BLaER1 (cell line): ENCODE measurements at regions not wholly inside any gene's neighbourhood (a gene's known extent, or its start where the extent isn't known, plus 50 kb on each side); places are given as distances from the start of the nearest gene placed in this dataset.

Source experiments
- H3K27ac ChIP-seq: shearing (Covaris generic); formaldehyde crosslinking; 2 replicates; pipeline ENCODE4 v1.8.1; 2022
- H3K27me3 ChIP-seq: shearing (Covaris generic); formaldehyde crosslinking; 2 replicates; pipeline ENCODE4 v1.8.1; 2022
- H3K36me3 ChIP-seq: shearing (Covaris generic); formaldehyde crosslinking; 2 replicates; pipeline ENCODE4 v1.8.1; 2022
- H3K4me1 ChIP-seq: shearing (Covaris generic); formaldehyde crosslinking; 2 replicates; pipeline ENCODE4 v1.8.1; 2022
- H3K4me2 ChIP-seq: shearing (Covaris generic); formaldehyde crosslinking; 2 replicates; pipeline ENCODE4 v1.8.1; 2022
- H3K4me3 ChIP-seq: shearing (Covaris generic); formaldehyde crosslinking; 2 replicates; pipeline ENCODE4 v1.8.1; 2022
- H3K9ac ChIP-seq: shearing (Covaris generic); formaldehyde crosslinking; 2 replicates; pipeline ENCODE4 v1.8.1; 2022
- H3K9me3 ChIP-seq: shearing (Covaris generic); formaldehyde crosslinking; 2 replicates; pipeline ENCODE4 v1.8.1; 2022
- H4K20me1 ChIP-seq: shearing (Covaris generic); formaldehyde crosslinking; 2 replicates; pipeline ENCODE4 v1.8.1; 2022
- Cebpa-rat ChIP-seq: shearing (Covaris generic); IDR thresholded peaks from 2 replicates; pipeline ENCODE4 v1.8.1; 2022

- Histone ChIP-seq H3K4me2 (no peak overlapping the region), H3K4me1 (no peaks in the 10 kb centered on the region), H3K9me3 (no peaks in the 10 kb centered on the region), H3K9ac (no peak overlapping the region), H4K20me1 (no peaks in the 10 kb centered on the region), H3K27me3 (no peaks in the 10 kb centered on the region), H3K4me3 (no peak overlapping the region), H3K27ac (no peak overlapping the region), H3K36me3 (no peaks in the 10 kb centered on the region)
- no peak for TF ChIP-seq Cebpa-rat
Measured at GRCh38 chr1:5381491-5381890, 610.7 kb downstream of the NPHP4 start.

- TF ChIP-seq Cebpa-rat, result no peak
- no peaks in the 10 kb centered on the region for H3K4me1 ChIP-seq
- no peak overlapping the region for H3K27ac ChIP-seq
- H3K4me3 ChIP-seq, result no peak overlapping the region
- no peaks in the 10 kb centered on the region for H3K27me3 ChIP-seq
- H3K9ac ChIP-seq, result no peak overlapping the region
- no peak overlapping the region for H3K4me2 ChIP-seq
- H3K9me3 ChIP-seq, result peaks cover 1% of the 10 kb centered on the region
- no peaks in the 10 kb centered on the region for H4K20me1 ChIP-seq
- no peaks in the 10 kb centered on the region for H3K36me3 ChIP-seq
Measured at GRCh38 chr1:5379176-5379759, 613.0 kb downstream of the NPHP4 start.

GRCh38 chr1:5376538-5377247 is 615.5 kb downstream of the NPHP4 start:
- H3K36me3 ChIP-seq, result no peaks in the 10 kb centered on the region
- H3K4me3 ChIP-seq, result no peak overlapping the region
- H3K4me1 ChIP-seq, result no peaks in the 10 kb centered on the region
- no peak overlapping the region for H3K27ac ChIP-seq
- H4K20me1 ChIP-seq, result no peaks in the 10 kb centered on the region
- no peaks in the 10 kb centered on the region for H3K27me3 ChIP-seq
- H3K9me3 ChIP-seq, result peaks cover 17% of the 10 kb centered on the region
- TF ChIP-seq Cebpa-rat, result no peak
- no peak overlapping the region for H3K9ac ChIP-seq
- no peak overlapping the region for H3K4me2 ChIP-seq

- Histone ChIP-seq H3K4me2 (no peak overlapping the region), H4K20me1 (no peaks in the 10 kb centered on the region), H3K4me3 (no peak overlapping the region), H3K9ac (no peak overlapping the region), H3K4me1 (no peaks in the 10 kb centered on the region), H3K27ac (no peak overlapping the region), H3K27me3 (no peaks in the 10 kb centered on the region), H3K36me3 (no peaks in the 10 kb centered on the region), H3K9me3 (peaks cover 17% of the 10 kb centered on the region)
- TF ChIP-seq Cebpa-rat, result no peak
Measured at GRCh38 chr1:5375481-5375880, 616.7 kb downstream of the NPHP4 start.

GRCh38 chr1:5374192-5374591 is 618.0 kb downstream of the NPHP4 start:
- peaks cover 17% of the 10 kb centered on the region for H3K9me3 ChIP-seq
- H3K9ac ChIP-seq, result no peak overlapping the region
- no peaks in the 10 kb centered on the region for H4K20me1 ChIP-seq
- no peak overlapping the region for H3K4me2 ChIP-seq
- no peaks in the 10 kb centered on the region for H3K36me3 ChIP-seq
- H3K4me1 ChIP-seq, result no peaks in the 10 kb centered on the region
- H3K4me3 ChIP-seq, result no peak overlapping the region
- no peaks in the 10 kb centered on the region for H3K27me3 ChIP-seq
- no peak overlapping the region for H3K27ac ChIP-seq
- TF ChIP-seq Cebpa-rat, result no peak

GRCh38 chr1:5373281-5373680 is 618.9 kb downstream of the NPHP4 start:
- Histone ChIP-seq H3K36me3 (no peaks in the 10 kb centered on the region), H4K20me1 (no peaks in the 10 kb centered on the region), H3K4me2 (no peak overlapping the region), H3K27me3 (no peaks in the 10 kb centered on the region), H3K4me3 (no peak overlapping the region), H3K9me3 (peaks cover 17% of the 10 kb centered on the region), H3K9ac (no peak overlapping the region), H3K27ac (no peak overlapping the region), H3K4me1 (no peaks in the 10 kb centered on the region)
- no peak for TF ChIP-seq Cebpa-rat

- peaks cover 17% of the 10 kb centered on the region for H3K9me3 ChIP-seq
- no peaks in the 10 kb centered on the region for H3K27me3 ChIP-seq
- H3K9ac ChIP-seq, result no peak overlapping the region
- H3K4me1 ChIP-seq, result no peaks in the 10 kb centered on the region
- H3K4me3 ChIP-seq, result no peak overlapping the region
- H3K4me2 ChIP-seq, result no peak overlapping the region
- no peak for TF ChIP-seq Cebpa-rat
- H3K27ac ChIP-seq, result no peak overlapping the region
- no peaks in the 10 kb centered on the region for H4K20me1 ChIP-seq
- H3K36me3 ChIP-seq, result no peaks in the 10 kb centered on the region
Measured at GRCh38 chr1:5371270-5371669, 621.0 kb downstream of the NPHP4 start.

GRCh38 chr1:5370311-5370710 is 621.9 kb downstream of the NPHP4 start:
- no peak for TF ChIP-seq Cebpa-rat
- peaks cover 17% of the 10 kb centered on the region for H3K9me3 ChIP-seq
- H3K4me2 ChIP-seq, result no peak overlapping the region
- no peak overlapping the region for H3K9ac ChIP-seq
- H4K20me1 ChIP-seq, result no peaks in the 10 kb centered on the region
- H3K4me3 ChIP-seq, result no peak overlapping the region
- no peaks in the 10 kb centered on the region for H3K36me3 ChIP-seq
- no peaks in the 10 kb centered on the region for H3K4me1 ChIP-seq
- no peaks in the 10 kb centered on the region for H3K27me3 ChIP-seq
- no peak overlapping the region for H3K27ac ChIP-seq

GRCh38 chr1:5369223-5369622 is 623.0 kb downstream of the NPHP4 start:
- Histone ChIP-seq H3K4me3 (no peak overlapping the region), H3K36me3 (no peaks in the 10 kb centered on the region), H3K4me2 (no peak overlapping the region), H3K27ac (no peak overlapping the region), H4K20me1 (no peaks in the 10 kb centered on the region), H3K9me3 (peaks cover 16% of the 10 kb centered on the region), H3K4me1 (no peaks in the 10 kb centered on the region), H3K27me3 (no peaks in the 10 kb centered on the region), H3K9ac (no peak overlapping the region)
- TF ChIP-seq Cebpa-rat, result no peak

GRCh38 chr1:5368201-5368600 is 624.0 kb downstream of the NPHP4 start:
- H3K4me2 ChIP-seq, result no peak overlapping the region
- no peak for TF ChIP-seq Cebpa-rat
- H3K36me3 ChIP-seq, result no peaks in the 10 kb centered on the region
- H3K27ac ChIP-seq, result no peak overlapping the region
- no peak overlapping the region for H3K4me3 ChIP-seq
- H4K20me1 ChIP-seq, result no peaks in the 10 kb centered on the region
- no peaks in the 10 kb centered on the region for H3K4me1 ChIP-seq
- no peaks in the 10 kb centered on the region for H3K27me3 ChIP-seq
- H3K9ac ChIP-seq, result no peak overlapping the region
- peaks cover 6% of the 10 kb centered on the region for H3K9me3 ChIP-seq
